DOHH2 (cell line): ENCODE measurements at regions not wholly inside any gene's neighbourhood (a gene's known extent, or its start where the extent isn't known, plus 50 kb on each side); places are given as distances from the start of the nearest gene placed in this dataset.

Experiments
- EZH2phosphoT487 ChIP-seq: fragments of 200-600 bp; sonication (generic); IDR thresholded peaks from 2 replicates; pipeline ENCODE4 v1.6.1; 2017; ENCODE audit warnings: borderline replicate concordance, mild to moderate bottlenecking, antibody characterized with exemption, low read length, moderate library complexity, mixed read lengths
- TF ChIP-seq, protein P1 (sequence below): fragments of 200-600 bp; sonication (generic); IDR thresholded peaks from one replicate; pipeline ENCODE4 v1.5.1; 2014; ENCODE audit warnings: antibody characterized with exemption, mild to moderate bottlenecking, low read depth, low read length; ENCODE audit not compliant: poor library complexity, severe bottlenecking

DNA sequence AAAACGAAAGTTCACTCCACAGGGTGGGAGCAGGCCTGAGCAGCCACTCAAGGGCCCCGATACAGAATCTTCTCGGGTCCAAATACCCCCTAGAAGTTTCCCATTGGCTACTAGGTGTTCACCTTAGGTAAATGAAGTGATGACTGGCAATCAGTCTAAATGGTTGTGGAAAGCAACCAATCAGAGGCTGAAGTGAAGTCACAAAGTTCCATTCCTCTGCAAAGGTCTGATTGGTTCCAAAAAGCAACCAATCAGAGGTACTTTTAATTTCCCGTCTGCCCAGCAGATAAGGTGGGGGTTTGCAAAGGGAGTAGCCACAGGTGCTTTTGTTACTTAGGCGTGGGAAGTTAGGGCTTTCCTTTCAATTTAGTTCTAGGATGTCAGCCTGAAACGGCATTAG lies 58.2 kb upstream of the NKAP start:
- TF ChIP-seq, protein P1, sequence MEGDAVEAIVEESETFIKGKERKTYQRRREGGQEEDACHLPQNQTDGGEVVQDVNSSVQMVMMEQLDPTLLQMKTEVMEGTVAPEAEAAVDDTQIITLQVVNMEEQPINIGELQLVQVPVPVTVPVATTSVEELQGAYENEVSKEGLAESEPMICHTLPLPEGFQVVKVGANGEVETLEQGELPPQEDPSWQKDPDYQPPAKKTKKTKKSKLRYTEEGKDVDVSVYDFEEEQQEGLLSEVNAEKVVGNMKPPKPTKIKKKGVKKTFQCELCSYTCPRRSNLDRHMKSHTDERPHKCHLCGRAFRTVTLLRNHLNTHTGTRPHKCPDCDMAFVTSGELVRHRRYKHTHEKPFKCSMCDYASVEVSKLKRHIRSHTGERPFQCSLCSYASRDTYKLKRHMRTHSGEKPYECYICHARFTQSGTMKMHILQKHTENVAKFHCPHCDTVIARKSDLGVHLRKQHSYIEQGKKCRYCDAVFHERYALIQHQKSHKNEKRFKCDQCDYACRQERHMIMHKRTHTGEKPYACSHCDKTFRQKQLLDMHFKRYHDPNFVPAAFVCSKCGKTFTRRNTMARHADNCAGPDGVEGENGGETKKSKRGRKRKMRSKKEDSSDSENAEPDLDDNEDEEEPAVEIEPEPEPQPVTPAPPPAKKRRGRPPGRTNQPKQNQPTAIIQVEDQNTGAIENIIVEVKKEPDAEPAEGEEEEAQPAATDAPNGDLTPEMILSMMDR: no peak
- no peak for TF ChIP-seq EZH2phosphoT487
